HG02938 (cell line): ENCODE measurements at regions not wholly inside any gene's neighbourhood (a gene's known extent, or its start where the extent isn't known, plus 50 kb on each side); places are given as distances from the start of the nearest gene placed in this dataset.
A peak's percentile ranks its signal among the peaks of the same experiment; 100 is the strongest.

Source experiments
- ATAC-seq: cut with Tn5 transposase; IDR thresholded peaks from one replicate; pipeline ENCODE4 v1.9.1; 2021; ENCODE audit warnings: mild to moderate bottlenecking, moderate library complexity; ENCODE audit not compliant: unreplicated experiment

GRCh38 chr10:117905404-117905803 is 141.3 kb downstream of the RAB11FIP2 start:
- no peak for ATAC-seq

- ATAC-seq: no peak
These were observed 135.1 kb downstream of the RAB11FIP2 start for GRCh38 chr10:117911684-117912083.

GRCh38 chr10:117914334-117914733 is 132.4 kb downstream of the RAB11FIP2 start:
- ATAC-seq: no peak

GRCh38 chr10:117920956-117921355 is 125.8 kb downstream of the RAB11FIP2 start:
- ATAC-seq: no peak

- no peak for ATAC-seq
These were observed 125.3 kb downstream of the RAB11FIP2 start for GRCh38 chr10:117921421-117921820.

GRCh38 chr10:117924820-117925219 is 121.9 kb downstream of the RAB11FIP2 start:
- no peak for ATAC-seq

GRCh38 chr10:117925369-117925768 is 121.4 kb downstream of the RAB11FIP2 start:
- no peak for ATAC-seq

GRCh38 chr10:117926491-117926890 is 120.2 kb downstream of the RAB11FIP2 start:
- ATAC-seq: no peak

- no peak for ATAC-seq
These were observed 119.4 kb downstream of the RAB11FIP2 start for GRCh38 chr10:117927332-117927731.

- ATAC-seq: no peak
These were observed 118.9 kb downstream of the RAB11FIP2 start for GRCh38 chr10:117927871-117928270.

GRCh38 chr10:117928281-117928680 is 118.5 kb downstream of the RAB11FIP2 start:
- no peak for ATAC-seq

GRCh38 chr10:117928741-117929140 is 118.0 kb downstream of the RAB11FIP2 start:
- no peak for ATAC-seq

GRCh38 chr10:117929327-117930067 is 117.2 kb downstream of the RAB11FIP2 start:
- ATAC-seq: no peak

- ATAC-seq: no peak
These were observed 115.7 kb downstream of the RAB11FIP2 start for GRCh38 chr10:117931078-117931477.

- no peak for ATAC-seq
These were observed 113.7 kb downstream of the RAB11FIP2 start for GRCh38 chr10:117933036-117933435.

- no peak for ATAC-seq
These were observed 112.3 kb downstream of the RAB11FIP2 start for GRCh38 chr10:117934477-117934876.

GRCh38 chr10:117936141-117936540 is 110.6 kb downstream of the RAB11FIP2 start:
- no peak for ATAC-seq

GRCh38 chr10:117936566-117936965 is 110.2 kb downstream of the RAB11FIP2 start:
- no peak for ATAC-seq

GRCh38 chr10:117936976-117937375 is 109.8 kb downstream of the RAB11FIP2 start:
- no peak for ATAC-seq

GRCh38 chr10:117938104-117938503 is 108.6 kb downstream of the RAB11FIP2 start:
- no peak for ATAC-seq

- no peak for ATAC-seq
These were observed 104.5 kb downstream of the RAB11FIP2 start for GRCh38 chr10:117942226-117942625.

GRCh38 chr10:117944676-117945447 is 101.9 kb downstream of the RAB11FIP2 start:
- ATAC-seq: peak; percentile 54
